ENCODE measurements at regions not wholly inside any gene's neighbourhood (a gene's known extent, or its start where the extent isn't known, plus 50 kb on each side); places are given as distances from the start of the nearest gene placed in this dataset.
"Not testable (repeated sequence)": the region's sequence is repeated elsewhere in the genome, so short reads cannot be mapped to it uniquely, and the experiment has no call there.

GRCh38 chr9:81741103-81741502, 51.8 kb upstream of the TLE1 start:
- no peak for DNase-seq

- no peak for DNase-seq
Observed at GRCh38 chr9:81748091-81748490, 58.7 kb upstream of the TLE1 start.

GRCh38 chr9:81753436-81753835, 64.1 kb upstream of the TLE1 start:
- no peak for DNase-seq

GRCh38 chr9:81754245-81754644, 64.9 kb upstream of the TLE1 start:
- DNase-seq = no peak

GRCh38 chr9:81755721-81756120, 66.4 kb upstream of the TLE1 start:
- DNase-seq = no peak

GRCh38 chr9:81756561-81756960, 67.2 kb upstream of the TLE1 start:
- no peak for DNase-seq

GRCh38 chr9:81758123-81758797, 68.9 kb upstream of the TLE1 start:
- no peak for DNase-seq

GRCh38 chr9:81759680-81760215, 70.4 kb upstream of the TLE1 start:
- DNase-seq = peak; percentile 68

GRCh38 chr9:81767921-81768320, 78.6 kb upstream of the TLE1 start:
- DNase-seq = no peak

GRCh38 chr9:81771571-81771970, 82.2 kb upstream of the TLE1 start:
- peak; percentile 45 for DNase-seq

- DNase-seq = no peak
Observed at GRCh38 chr9:81772144-81772543, 82.8 kb upstream of the TLE1 start.

GRCh38 chr9:81776390-81776789, 87.0 kb upstream of the TLE1 start:
- DNase-seq = peak; percentile 49

GRCh38 chr9:81776834-81777233, 87.5 kb upstream of the TLE1 start:
- DNase-seq = no peak

GRCh38 chr9:81777482-81777881, 88.1 kb upstream of the TLE1 start:
- peak; percentile 14 for DNase-seq

- DNase-seq = no peak
Observed at GRCh38 chr9:81782313-81782995, 93.1 kb upstream of the TLE1 start.

- DNase-seq = no peak
Observed at GRCh38 chr9:81787747-81788632, 98.6 kb upstream of the TLE1 start.

GRCh38 chr9:81789721-81790120, 100.4 kb upstream of the TLE1 start:
- no peak for DNase-seq

- DNase-seq = no peak
Observed at GRCh38 chr9:81790166-81790565, 100.8 kb upstream of the TLE1 start.

GRCh38 chr9:81791076-81791475, 101.7 kb upstream of the TLE1 start:
- DNase-seq = no peak

- DNase-seq = peak; percentile 37
Observed at GRCh38 chr9:81798606-81799005, 109.3 kb upstream of the TLE1 start.

- no peak for DNase-seq
Observed at GRCh38 chr9:81801190-81801589, 111.8 kb upstream of the TLE1 start.

GRCh38 chr9:81804306-81804705, 115.0 kb upstream of the TLE1 start:
- DNase-seq = no peak

GRCh38 chr9:81811688-81812087, 116.5 kb upstream of the SPATA31D4 start:
- DNase-seq = not testable (repeated sequence)

All from tongue (tissue), 1 donor.